GM21825 (cell line): ENCODE measurements at regions not wholly inside any gene's neighbourhood (a gene's known extent, or its start where the extent isn't known, plus 50 kb on each side); places are given as distances from the start of the nearest gene placed in this dataset.
"Not testable (repeated sequence)": the region's sequence is repeated elsewhere in the genome, so short reads cannot be mapped to it uniquely, and the experiment has no call there.

ENCODE experiments used
- ATAC-seq: cut with Tn5 transposase; IDR thresholded peaks from one replicate; pipeline ENCODE4 v1.9.1; 2021; ENCODE audit warnings: mild to moderate bottlenecking, moderate library complexity; ENCODE audit not compliant: unreplicated experiment

GRCh38 chr14:23829736-23830471 is 123.7 kb upstream of the DHRS4 start:
- ATAC-seq = no peak

DNA sequence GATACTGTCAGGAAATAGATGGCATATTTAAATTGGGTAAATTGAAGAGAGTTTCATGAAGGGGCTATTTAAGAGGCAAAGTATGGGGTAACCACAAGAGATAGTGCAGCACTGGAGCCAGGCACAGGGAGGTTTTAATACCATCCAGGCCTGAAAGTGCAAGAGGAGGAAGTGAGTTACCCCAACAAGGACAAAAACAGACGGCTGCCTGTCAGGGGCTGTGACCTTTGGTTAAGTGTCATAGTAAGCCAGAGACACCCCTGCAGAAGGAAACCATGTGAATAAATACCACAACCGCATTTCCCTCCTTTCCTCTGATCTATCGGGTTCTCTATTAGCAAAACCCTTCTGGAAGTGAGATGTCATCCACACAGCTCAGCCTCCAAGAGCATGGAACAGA is 122.0 kb upstream of the DHRS4 start:
- ATAC-seq = no peak

GRCh38 chr14:23861666-23862065 is 91.9 kb upstream of the DHRS4 start:
- no peak for ATAC-seq

- ATAC-seq = no peak
These were observed 91.1 kb upstream of the DHRS4 start for GRCh38 chr14:23862513-23862912.

- ATAC-seq = no peak
These were observed 89.7 kb upstream of the DHRS4 start for GRCh38 chr14:23863836-23864235.

- no peak for ATAC-seq
These were observed 89.3 kb upstream of the DHRS4 start for GRCh38 chr14:23864259-23864658.

GRCh38 chr14:23864861-23865260 is 88.7 kb upstream of the DHRS4 start:
- ATAC-seq = no peak

DNA sequence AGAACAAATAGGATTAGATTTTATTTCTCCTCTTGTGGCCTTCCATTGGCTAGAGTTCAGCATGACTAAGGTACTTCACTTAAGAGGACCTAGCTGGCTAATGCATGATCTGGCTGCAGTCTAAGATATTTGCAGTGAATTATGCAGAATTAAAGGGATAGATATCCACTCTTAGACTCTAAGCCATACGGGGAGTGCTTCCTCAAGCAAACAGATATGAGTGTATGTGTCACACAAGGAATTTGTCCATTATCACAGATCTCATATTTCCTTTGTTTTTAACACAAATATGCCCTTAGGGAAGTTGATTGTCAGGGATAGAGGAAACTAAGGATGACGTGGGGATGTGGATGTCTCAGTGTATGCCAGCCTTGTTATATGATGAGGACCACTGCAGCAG is 88.1 kb upstream of the DHRS4 start:
- no peak for ATAC-seq

DNA sequence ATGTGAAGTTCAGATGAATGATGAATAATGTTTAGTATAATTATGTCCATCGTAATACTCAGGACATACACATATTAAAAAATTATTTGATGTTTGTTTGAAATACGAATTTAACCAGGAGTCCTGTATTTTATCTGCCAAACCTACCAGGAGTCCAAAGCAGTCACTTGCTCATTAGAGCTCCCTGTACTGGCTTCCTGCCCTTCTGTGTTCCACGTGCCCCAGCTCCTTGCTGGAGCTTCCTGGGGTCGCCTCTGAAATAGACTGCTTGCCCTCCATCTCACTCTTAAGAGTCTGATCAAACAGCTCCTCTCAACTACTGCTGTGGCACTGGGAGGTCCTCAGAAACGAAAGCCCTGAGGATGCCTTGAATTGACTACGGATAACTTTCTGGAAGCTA is 87.3 kb upstream of the DHRS4 start:
- no peak for ATAC-seq

GRCh38 chr14:23869078-23869719 is 84.4 kb upstream of the DHRS4 start:
- ATAC-seq = no peak

- no peak for ATAC-seq
These were observed 77.3 kb upstream of the DHRS4 start for GRCh38 chr14:23876160-23876750.

DNA sequence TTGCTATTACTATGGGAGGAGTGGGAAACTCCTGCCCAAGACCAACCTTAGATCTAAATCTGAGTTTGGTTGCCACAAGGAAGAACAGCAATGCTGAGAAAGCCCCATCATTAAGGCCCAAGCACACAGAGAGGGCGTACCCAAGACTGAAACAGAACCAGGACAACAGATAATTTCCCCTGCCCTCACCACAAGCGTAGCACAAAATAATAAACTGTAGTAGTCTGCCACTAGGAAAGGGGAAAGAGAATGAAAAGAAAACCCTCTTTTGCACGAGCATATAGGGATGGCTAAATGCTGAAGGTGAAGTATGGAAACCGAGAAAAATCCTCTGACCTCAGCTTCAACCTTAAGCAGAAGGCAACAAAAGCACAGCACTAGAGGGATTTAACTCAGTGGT is 76.5 kb upstream of the DHRS4 start:
- peak; percentile 59 for ATAC-seq

DNA sequence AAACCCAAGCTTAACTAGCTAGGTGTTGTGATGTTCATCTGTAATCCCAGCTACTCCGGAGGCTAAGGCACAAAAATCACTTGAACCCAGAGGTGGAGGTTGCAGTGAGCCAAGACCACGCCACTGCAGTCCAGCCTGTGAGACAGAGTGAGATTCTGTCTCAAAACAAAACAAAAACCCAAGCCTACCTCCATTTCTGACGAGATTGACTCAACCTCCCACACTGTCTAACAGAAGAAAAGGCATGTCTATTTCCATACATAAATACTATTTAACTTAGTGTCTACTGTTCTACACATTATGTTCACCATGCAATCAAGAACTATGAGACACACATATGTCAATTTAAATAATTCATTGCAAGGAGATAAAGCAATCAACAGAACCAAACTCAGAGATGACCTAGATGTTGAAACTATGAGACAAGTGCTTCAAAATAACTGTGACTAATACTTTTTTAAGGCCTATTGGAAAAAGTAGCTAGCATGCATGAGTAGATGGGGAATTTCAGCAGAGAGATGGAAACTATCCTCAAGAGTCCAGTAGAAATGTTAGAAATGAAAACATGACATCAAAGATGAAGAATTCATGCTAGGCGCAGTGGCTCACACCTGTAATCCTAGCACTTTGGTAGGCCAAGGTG is 75.9 kb upstream of the DHRS4 start:
- peak; percentile 42 for ATAC-seq

DNA sequence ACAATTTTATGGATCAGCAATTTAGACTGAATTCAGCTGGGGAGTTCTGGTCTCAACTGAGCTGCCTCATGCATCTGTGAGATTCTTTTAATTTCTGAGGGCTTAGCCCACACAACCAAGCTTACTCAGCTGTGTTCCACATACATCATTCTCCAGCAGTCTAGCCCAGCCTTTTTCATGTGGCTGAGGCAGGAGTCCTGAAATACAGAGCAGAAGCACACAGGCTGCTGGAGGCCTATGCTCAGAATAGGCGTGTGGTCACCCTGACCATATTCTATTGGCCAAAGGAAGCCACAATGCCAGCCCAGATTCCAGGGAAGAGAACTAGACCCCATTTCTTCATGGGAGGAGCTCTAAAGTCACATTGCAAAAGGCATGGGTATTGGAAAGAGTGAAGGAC is 72.3 kb upstream of the DHRS4 start:
- ATAC-seq = no peak

GRCh38 chr14:23883684-23884540 is 69.7 kb upstream of the DHRS4 start:
- no peak for ATAC-seq

GRCh38 chr14:23884541-23884904 is 69.0 kb upstream of the DHRS4 start:
- ATAC-seq = no peak

- ATAC-seq = no peak
These were observed 66.0 kb upstream of the DHRS4 start for GRCh38 chr14:23887536-23887935.

DNA sequence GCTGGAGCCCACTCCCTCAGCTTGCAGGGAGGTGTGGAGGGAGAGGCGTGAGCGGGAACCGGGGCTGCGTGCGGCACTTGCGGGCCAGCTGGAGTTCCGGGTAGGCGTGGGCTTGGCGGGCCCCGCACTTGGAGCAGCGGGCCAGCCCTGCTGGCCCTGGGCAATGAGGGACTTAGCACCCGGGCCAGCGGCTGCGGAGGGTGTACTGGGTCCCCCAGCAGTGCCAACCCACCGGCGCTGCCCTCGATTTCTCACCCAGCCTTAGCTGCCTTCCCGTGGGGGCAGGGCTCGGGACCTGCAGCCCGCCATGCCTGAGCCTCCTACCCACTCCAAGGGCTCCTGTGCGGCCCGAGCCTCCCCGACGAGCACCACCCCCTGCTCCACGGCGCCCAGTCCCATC is 61.9 kb upstream of the DHRS4 start:
- ATAC-seq = not testable (repeated sequence)

DNA sequence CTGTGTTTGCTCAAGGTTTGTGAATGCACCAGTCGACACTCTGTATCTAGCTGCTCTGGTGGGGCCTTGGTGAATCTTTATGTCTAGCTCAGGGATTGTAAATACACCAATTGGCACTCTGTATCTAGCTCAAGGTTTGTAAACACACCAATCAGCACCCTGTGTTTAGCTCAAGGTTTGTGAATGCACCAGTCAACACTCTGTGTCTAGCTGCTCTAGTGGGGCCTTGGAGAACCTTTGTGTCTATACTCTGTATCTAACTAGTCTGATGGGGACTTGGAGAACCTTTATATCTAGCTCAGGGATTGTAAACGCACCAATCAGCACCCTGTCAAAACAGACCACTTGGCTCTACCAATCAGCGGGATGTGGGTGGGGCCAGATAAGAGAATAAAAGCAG is 61.3 kb upstream of the DHRS4 start:
- not testable (repeated sequence) for ATAC-seq

- ATAC-seq = no peak
These were observed 59.1 kb upstream of the DHRS4 start for GRCh38 chr14:23894362-23895052.
